ENCODE measurements at regions not wholly inside any gene's neighbourhood (a gene's known extent, or its start where the extent isn't known, plus 50 kb on each side); places are given as distances from the start of the nearest gene placed in this dataset.

DNA sequence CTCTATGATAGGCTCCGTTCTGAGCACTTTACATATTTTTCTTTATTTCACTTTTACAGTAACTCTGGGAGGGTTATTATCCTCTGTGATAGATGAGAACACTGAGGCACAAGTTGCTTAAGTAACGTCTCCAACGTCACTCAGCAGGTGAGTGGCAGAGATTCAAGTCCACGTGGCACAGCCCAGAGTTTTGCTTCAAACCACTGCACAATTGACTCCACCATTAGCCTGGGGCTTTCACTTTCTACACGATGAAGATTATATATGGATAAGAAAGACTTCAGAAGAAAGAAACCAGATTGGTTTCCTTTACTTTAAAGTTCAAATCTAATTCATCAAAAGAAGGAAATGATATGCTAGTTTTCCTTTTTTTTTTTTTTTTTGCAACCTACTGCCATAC is 245.9 kb downstream of the SYK start:
- TF ChIP-seq, protein P1, sequence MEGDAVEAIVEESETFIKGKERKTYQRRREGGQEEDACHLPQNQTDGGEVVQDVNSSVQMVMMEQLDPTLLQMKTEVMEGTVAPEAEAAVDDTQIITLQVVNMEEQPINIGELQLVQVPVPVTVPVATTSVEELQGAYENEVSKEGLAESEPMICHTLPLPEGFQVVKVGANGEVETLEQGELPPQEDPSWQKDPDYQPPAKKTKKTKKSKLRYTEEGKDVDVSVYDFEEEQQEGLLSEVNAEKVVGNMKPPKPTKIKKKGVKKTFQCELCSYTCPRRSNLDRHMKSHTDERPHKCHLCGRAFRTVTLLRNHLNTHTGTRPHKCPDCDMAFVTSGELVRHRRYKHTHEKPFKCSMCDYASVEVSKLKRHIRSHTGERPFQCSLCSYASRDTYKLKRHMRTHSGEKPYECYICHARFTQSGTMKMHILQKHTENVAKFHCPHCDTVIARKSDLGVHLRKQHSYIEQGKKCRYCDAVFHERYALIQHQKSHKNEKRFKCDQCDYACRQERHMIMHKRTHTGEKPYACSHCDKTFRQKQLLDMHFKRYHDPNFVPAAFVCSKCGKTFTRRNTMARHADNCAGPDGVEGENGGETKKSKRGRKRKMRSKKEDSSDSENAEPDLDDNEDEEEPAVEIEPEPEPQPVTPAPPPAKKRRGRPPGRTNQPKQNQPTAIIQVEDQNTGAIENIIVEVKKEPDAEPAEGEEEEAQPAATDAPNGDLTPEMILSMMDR (IDR thresholded peaks at IDR 0.05; ENCODE audit: borderline replicate concordance, extremely low read depth, low read length, poor library complexity, severe bottlenecking), result no peak
- no peak for TF ChIP-seq EZH2 (IDR thresholded peaks at IDR 0.05; ENCODE audit: borderline replicate concordance, low read depth, low read length, severe bottlenecking)

All from DND-41 (cell line).